ENCODE measurements at regions not wholly inside any gene's neighbourhood (a gene's known extent, or its start where the extent isn't known, plus 50 kb on each side); places are given as distances from the start of the nearest gene placed in this dataset.

- no peak for DNase-seq
- peak overlapping the region in 1 of 2 donors; percentile 13 for H3K27ac ChIP-seq
- intact Hi-C loops (cut with DNase I; ENCODE audit: low total_unique reads) = no loop called here
- H3K4me1 ChIP-seq = peaks cover 0 to 33% (median 7%) of the 10 kb centered on the region in 4 donors
- TF ChIP-seq, protein P1, sequence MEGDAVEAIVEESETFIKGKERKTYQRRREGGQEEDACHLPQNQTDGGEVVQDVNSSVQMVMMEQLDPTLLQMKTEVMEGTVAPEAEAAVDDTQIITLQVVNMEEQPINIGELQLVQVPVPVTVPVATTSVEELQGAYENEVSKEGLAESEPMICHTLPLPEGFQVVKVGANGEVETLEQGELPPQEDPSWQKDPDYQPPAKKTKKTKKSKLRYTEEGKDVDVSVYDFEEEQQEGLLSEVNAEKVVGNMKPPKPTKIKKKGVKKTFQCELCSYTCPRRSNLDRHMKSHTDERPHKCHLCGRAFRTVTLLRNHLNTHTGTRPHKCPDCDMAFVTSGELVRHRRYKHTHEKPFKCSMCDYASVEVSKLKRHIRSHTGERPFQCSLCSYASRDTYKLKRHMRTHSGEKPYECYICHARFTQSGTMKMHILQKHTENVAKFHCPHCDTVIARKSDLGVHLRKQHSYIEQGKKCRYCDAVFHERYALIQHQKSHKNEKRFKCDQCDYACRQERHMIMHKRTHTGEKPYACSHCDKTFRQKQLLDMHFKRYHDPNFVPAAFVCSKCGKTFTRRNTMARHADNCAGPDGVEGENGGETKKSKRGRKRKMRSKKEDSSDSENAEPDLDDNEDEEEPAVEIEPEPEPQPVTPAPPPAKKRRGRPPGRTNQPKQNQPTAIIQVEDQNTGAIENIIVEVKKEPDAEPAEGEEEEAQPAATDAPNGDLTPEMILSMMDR (IDR thresholded peaks at IDR 0.05) = no peak
- no peaks in the 10 kb centered on the region for H3K9me3 ChIP-seq
- H3K27me3 ChIP-seq = no peaks in the 10 kb centered on the region
- no peak overlapping the region for H3K4me3 ChIP-seq
- no peaks in the 10 kb centered on the region for H3K36me3 ChIP-seq
These were observed 307.4 kb upstream of the COL8A1 start for GRCh38 chr3:99330924-99331532.

DNA sequence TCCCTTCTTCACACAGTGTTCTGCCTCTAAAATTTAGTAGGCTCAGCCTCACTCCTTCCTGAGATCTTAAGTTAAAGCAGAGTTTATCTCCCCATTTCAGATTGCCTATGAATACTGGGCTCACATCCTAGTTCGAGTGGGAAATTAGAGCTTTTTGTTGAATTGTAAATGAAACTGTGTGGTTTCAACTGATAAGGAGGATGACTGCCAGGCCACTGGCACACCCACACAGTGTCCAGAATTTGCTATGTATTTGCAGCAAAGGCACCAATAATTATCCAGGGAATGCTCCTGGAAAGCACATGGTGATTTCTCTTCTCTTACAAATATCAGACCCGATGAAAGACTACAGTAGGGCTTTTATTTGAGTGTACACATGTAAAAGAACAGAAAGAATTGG lies 308.1 kb upstream of the COL8A1 start:
- H3K4me3 ChIP-seq = no peak overlapping the region
- TF ChIP-seq, protein P1 (IDR thresholded peaks at IDR 0.05) = no peak
- no peak for DNase-seq
- H3K36me3 ChIP-seq = no peaks in the 10 kb centered on the region
- peaks cover 0 to 31% (median 7%) of the 10 kb centered on the region in 4 donors for H3K4me1 ChIP-seq
- no peaks in the 10 kb centered on the region for H3K27me3 ChIP-seq
- intact Hi-C loops (cut with DNase I; ENCODE audit: low total_unique reads) = no loop called here
- no peaks in the 10 kb centered on the region for H3K9me3 ChIP-seq
- peak overlapping the region; percentile 13 to 38 for H3K27ac ChIP-seq

- Histone ChIP-seq H3K27ac (no peak overlapping the region), H3K27me3 (no peaks in the 10 kb centered on the region), H3K4me1 (peaks cover 0 to 24% (median under 1%) of the 10 kb centered on the region in 4 donors), H3K9me3 (no peaks in the 10 kb centered on the region), H3K36me3 (no peaks in the 10 kb centered on the region), H3K4me3 (no peak overlapping the region)
- intact Hi-C loops (cut with DNase I; ENCODE audit: low total_unique reads) = no loop called here
- DNase-seq = no peak
- TF ChIP-seq, protein P1 (IDR thresholded peaks at IDR 0.05) = no peak
These were observed 313.0 kb upstream of the COL8A1 start for GRCh38 chr3:99325402-99325801.

DNA sequence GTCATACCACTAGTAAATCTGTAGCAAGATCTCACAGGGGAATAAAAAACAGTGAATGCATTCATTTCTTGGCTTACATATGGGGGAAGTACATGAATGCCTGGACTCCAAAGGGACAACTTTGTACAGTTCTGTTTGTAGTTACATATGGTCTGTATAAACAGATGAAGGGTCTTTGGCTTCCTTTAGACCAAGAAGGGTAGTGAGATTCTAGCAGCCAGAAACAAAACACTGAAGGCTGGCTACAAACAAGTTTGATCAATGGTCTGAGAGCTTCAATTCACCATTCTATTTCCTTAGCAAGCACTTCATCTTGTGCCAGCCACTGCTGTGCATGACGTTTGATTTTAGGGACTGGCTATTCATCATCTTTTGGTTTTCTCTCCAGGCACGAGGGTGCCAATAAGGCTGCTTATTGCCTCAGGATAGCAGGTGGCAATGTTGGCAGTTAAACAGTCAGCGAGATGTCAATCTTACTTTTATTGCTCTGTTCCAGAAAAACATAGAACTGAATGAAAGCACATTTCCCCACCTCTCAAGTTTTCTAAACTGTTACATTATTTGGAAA lies 313.7 kb upstream of the COL8A1 start:
- TF ChIP-seq, protein P1 (IDR thresholded peaks at IDR 0.05) = no peak
- H3K36me3 ChIP-seq = no peaks in the 10 kb centered on the region
- H3K27ac ChIP-seq = no peak overlapping the region
- DNase-seq = no peak
- peaks cover 0 to 24% (median 3%) of the 10 kb centered on the region in 4 donors for H3K4me1 ChIP-seq
- intact Hi-C loops (cut with DNase I; ENCODE audit: low total_unique reads) = no loop called here
- H3K4me3 ChIP-seq = no peak overlapping the region
- H3K9me3 ChIP-seq = no peaks in the 10 kb centered on the region
- no peaks in the 10 kb centered on the region for H3K27me3 ChIP-seq

- TF ChIP-seq, protein P1 (IDR thresholded peaks at IDR 0.05) = no peak
- peaks cover 0 to 31% (median 10%) of the 10 kb centered on the region in 4 donors for H3K4me1 ChIP-seq
- intact Hi-C loops (cut with DNase I; ENCODE audit: low total_unique reads) = no loop called here
These were observed 314.5 kb upstream of the COL8A1 start for GRCh38 chr3:99323940-99324339.

More at GRCh38 chr3:99323940-99324339, 314.5 kb upstream of the COL8A1 start:
- Histone ChIP-seq H3K9me3 (no peaks in the 10 kb centered on the region), H3K27me3 (no peaks in the 10 kb centered on the region), H3K4me3 (no peak overlapping the region), H3K27ac (no peak overlapping the region), H3K36me3 (no peaks in the 10 kb centered on the region)
- no peak for DNase-seq
